ENCODE measurements at regions not wholly inside any gene's neighbourhood (a gene's known extent, or its start where the extent isn't known, plus 50 kb on each side); places are given as distances from the start of the nearest gene placed in this dataset.

DNA sequence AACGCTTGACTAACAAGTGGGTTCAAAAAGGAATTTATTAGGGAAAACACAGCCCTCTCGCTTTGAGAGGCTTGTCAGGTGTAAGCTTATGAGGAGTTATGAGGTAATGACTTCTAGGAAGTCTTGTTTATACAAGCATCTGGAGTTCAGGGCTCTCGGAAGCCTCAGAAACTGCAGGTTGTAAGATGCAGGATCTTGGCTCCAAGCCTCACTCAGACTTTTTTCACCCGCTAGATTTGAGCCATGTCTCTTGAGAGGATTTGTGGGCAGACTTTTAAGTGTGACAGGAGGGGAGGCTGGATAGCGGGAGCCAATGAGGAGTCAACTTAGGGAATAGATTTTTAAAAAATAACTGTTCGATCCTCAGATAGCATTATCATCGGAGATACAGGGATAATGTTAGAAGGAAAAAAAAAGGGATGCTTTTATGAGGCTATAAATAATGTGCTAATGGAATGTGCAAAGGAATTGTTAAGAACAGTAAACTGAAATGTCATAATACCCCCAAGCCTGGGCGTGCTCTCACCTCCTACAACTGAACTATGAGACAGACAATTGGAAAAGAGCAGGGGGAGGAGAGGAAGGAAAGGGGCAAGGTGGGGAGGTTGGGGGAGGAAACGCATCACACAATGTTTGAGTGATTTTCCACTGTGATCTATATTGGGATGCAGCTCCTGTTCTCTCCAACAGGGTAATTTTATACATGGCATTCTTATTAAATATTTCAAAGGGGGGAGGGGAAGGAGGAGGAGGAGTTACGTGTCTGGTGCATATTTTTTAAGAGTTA lies 107.4 kb upstream of the ESRRG start:
- in situ Hi-C loops (cut with HindIII; ENCODE audit: low pct_unique_long_range_greater_than_20kb, low sequenced_read_pairs): no loop called here
- no peak for DNase-seq (ENCODE audit: low read depth)

- no peak for DNase-seq (ENCODE audit: low read depth)
- in situ Hi-C loops (cut with HindIII; ENCODE audit: low pct_unique_long_range_greater_than_20kb, low sequenced_read_pairs): no loop called here
These were observed 104.0 kb upstream of the ESRRG start for GRCh38 chr1:216827251-216827650.

- no peak for DNase-seq (ENCODE audit: low read depth)
- in situ Hi-C loops (cut with HindIII; ENCODE audit: low pct_unique_long_range_greater_than_20kb, low sequenced_read_pairs): no loop called here
These were observed 103.4 kb upstream of the ESRRG start for GRCh38 chr1:216826646-216827045.

GRCh38 chr1:216826214-216826613 lies 103.0 kb upstream of the ESRRG start:
- in situ Hi-C loops (cut with HindIII; ENCODE audit: low pct_unique_long_range_greater_than_20kb, low sequenced_read_pairs): no loop called here

GRCh38 chr1:216825557-216825956 lies 102.3 kb upstream of the ESRRG start:
- in situ Hi-C loops (cut with HindIII; ENCODE audit: low pct_unique_long_range_greater_than_20kb, low sequenced_read_pairs): no loop called here

More at GRCh38 chr1:216826214-216826613, 103.0 kb upstream of the ESRRG start:
- DNase-seq (ENCODE audit: low read depth): no peak

DNA sequence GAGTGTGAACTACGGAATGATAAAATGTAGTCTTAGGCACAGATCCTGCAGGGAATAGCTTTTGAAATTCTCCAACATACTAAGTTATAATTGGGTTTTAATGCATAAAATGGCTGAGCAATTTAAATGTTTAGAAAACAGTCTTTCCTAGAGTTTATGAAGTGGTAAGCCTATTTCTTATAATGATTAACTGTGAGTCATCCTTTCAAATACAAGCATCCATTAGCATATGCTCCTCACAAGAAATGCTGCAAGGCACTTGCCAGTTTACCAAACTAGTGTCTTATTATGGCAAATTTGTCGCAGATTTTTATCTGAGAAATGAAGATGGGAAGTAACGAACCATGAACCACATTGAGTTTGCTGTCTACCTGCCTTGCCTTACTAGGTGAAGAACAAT lies 101.3 kb upstream of the ESRRG start:
- in situ Hi-C loops (cut with HindIII; ENCODE audit: low pct_unique_long_range_greater_than_20kb, low sequenced_read_pairs): no loop called here

More at GRCh38 chr1:216825557-216825956, 102.3 kb upstream of the ESRRG start:
- DNase-seq (ENCODE audit: low read depth): no peak

GRCh38 chr1:216823731-216824130 lies 100.5 kb upstream of the ESRRG start:
- in situ Hi-C loops (cut with HindIII; ENCODE audit: low pct_unique_long_range_greater_than_20kb, low sequenced_read_pairs): no loop called here
- no peak for DNase-seq (ENCODE audit: low read depth)

More for the DNA sequence above, 101.3 kb upstream of the ESRRG start:
- peak; percentile 28 for DNase-seq (ENCODE audit: low read depth)

- in situ Hi-C loops (cut with HindIII; ENCODE audit: low pct_unique_long_range_greater_than_20kb, low sequenced_read_pairs): no loop called here
- no peak for DNase-seq (ENCODE audit: low read depth)
These were observed 99.3 kb upstream of the ESRRG start for GRCh38 chr1:216822480-216822879.

DNA sequence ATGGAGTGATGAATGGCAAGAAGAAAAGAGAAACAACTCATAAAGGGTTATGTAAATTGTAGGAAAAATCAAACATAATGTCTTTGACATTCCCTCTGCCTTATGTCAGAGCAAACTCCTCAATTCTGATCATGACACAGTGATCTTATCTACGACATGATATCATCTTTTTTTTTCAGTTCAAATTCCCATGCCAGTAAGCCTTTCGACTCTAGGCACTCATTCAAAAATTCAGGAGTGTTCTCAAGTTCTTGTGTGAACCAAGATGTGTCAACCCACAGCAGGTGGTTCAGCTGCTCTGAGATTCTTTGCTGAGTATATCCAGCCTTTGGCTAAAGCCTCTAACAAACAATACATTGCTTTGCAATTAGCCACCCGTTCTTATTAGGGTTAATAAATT lies 97.1 kb upstream of the ESRRG start:
- no peak for DNase-seq (ENCODE audit: low read depth)
- in situ Hi-C loops (cut with HindIII; ENCODE audit: low pct_unique_long_range_greater_than_20kb, low sequenced_read_pairs): no loop called here

GRCh38 chr1:216818284-216818683 lies 95.1 kb upstream of the ESRRG start:
- in situ Hi-C loops (cut with HindIII; ENCODE audit: low pct_unique_long_range_greater_than_20kb, low sequenced_read_pairs): no loop called here
- no peak for DNase-seq (ENCODE audit: low read depth)

GRCh38 chr1:216815260-216816131 lies 92.3 kb upstream of the ESRRG start:
- no peak for DNase-seq (ENCODE audit: low read depth)
- in situ Hi-C loops (cut with HindIII; ENCODE audit: low pct_unique_long_range_greater_than_20kb, low sequenced_read_pairs): no loop called here

GRCh38 chr1:216814576-216815259 lies 91.5 kb upstream of the ESRRG start:
- in situ Hi-C loops (cut with HindIII; ENCODE audit: low pct_unique_long_range_greater_than_20kb, low sequenced_read_pairs): no loop called here
- DNase-seq (ENCODE audit: low read depth): no peak

- DNase-seq (ENCODE audit: low read depth): no peak
- in situ Hi-C loops (cut with HindIII; ENCODE audit: low pct_unique_long_range_greater_than_20kb, low sequenced_read_pairs): no loop called here
These were observed 89.7 kb upstream of the ESRRG start for GRCh38 chr1:216812966-216813365.

- in situ Hi-C loops (cut with HindIII; ENCODE audit: low pct_unique_long_range_greater_than_20kb, low sequenced_read_pairs): no loop called here
- no peak for DNase-seq (ENCODE audit: low read depth)
These were observed 86.4 kb upstream of the ESRRG start for GRCh38 chr1:216809649-216810048.

DNA sequence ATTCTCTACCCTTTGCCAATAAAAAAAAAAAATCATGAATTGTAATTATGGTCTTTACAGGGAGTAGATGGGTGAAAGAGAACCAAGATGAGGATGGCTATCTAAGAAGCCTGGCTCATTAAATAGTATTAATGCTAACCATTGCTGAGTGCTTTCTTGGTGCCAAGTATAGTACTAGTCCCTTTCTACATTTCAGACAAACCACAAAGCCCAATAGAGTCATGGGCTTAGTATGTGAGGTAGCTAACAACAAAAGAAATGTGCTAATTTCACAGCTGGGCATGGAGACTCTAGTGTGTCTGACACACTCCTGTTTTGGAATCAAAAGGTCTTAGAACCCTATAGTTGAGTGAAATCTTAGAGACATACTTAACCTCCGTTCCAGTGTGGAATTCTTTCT lies 84.5 kb upstream of the ESRRG start:
- no peak for DNase-seq (ENCODE audit: low read depth)
- in situ Hi-C loops (cut with HindIII; ENCODE audit: low pct_unique_long_range_greater_than_20kb, low sequenced_read_pairs): no loop called here

- in situ Hi-C loops (cut with HindIII; ENCODE audit: low pct_unique_long_range_greater_than_20kb, low sequenced_read_pairs): no loop called here
- no peak for DNase-seq (ENCODE audit: low read depth)
These were observed 82.7 kb upstream of the ESRRG start for GRCh38 chr1:216805953-216806352.

GRCh38 chr1:216805233-216805632 lies 82.0 kb upstream of the ESRRG start:
- in situ Hi-C loops (cut with HindIII; ENCODE audit: low pct_unique_long_range_greater_than_20kb, low sequenced_read_pairs): no loop called here
- no peak for DNase-seq (ENCODE audit: low read depth)

- in situ Hi-C loops (cut with HindIII; ENCODE audit: low pct_unique_long_range_greater_than_20kb, low sequenced_read_pairs): no loop called here
- no peak for DNase-seq (ENCODE audit: low read depth)
These were observed 80.9 kb upstream of the ESRRG start for GRCh38 chr1:216804111-216804510.

DNA sequence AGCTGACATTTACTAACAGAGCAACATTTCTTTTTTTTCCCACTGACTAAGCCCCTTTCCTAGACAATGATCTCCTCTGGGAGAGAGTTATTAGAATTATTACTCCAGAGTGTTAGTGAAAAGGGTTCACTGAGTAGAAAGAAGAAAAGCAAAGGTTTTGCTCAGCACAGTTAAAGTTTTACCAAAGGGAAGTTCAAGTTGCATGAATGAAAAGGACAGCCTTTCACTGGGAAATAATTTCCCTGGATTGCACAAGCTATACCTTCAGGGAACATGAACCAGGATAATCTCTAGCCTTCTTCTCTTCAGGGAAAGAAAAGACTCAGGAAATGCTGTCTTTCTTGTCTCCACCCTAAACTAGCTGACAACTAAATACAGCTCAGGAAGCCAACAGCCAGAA lies 71.4 kb upstream of the ESRRG start:
- in situ Hi-C loops (cut with HindIII; ENCODE audit: low pct_unique_long_range_greater_than_20kb, low sequenced_read_pairs): no loop called here
- no peak for DNase-seq (ENCODE audit: low read depth)

All from Caki2 (cell line).